HUES48 (cell line): ENCODE measurements at regions not wholly inside any gene's neighbourhood (a gene's known extent, or its start where the extent isn't known, plus 50 kb on each side); places are given as distances from the start of the nearest gene placed in this dataset.
"Not testable (repeated sequence)": the region's sequence is repeated elsewhere in the genome, so short reads cannot be mapped to it uniquely, and the experiment has no call there.

Experiments
- H3K27ac ChIP-seq: one replicate; pipeline ENCODE4 v1.7.0; 2013; ENCODE audit warnings: low read depth, low read length, inconsistent platforms
- H3K27me3 ChIP-seq: 2 replicates; pipeline ENCODE4 v1.6.1; 2013; ENCODE audit warnings: mild to moderate bottlenecking, low read length; ENCODE audit not compliant: control insufficient read depth, insufficient read depth
- H3K36me3 ChIP-seq: 2 replicates; pipeline ENCODE4 v1.6.1; 2013; ENCODE audit warnings: low read length; ENCODE audit not compliant: control insufficient read depth, insufficient read depth
- H3K4me1 ChIP-seq: 2 replicates; pipeline ENCODE4 v1.6.1; 2013; ENCODE audit warnings: mild to moderate bottlenecking, low read length; ENCODE audit not compliant: control insufficient read depth, insufficient read depth
- H3K4me3 ChIP-seq: 2 replicates; pipeline ENCODE4 v1.5.1; 2013; ENCODE audit warnings: mild to moderate bottlenecking, low read depth, low read length
- H3K9ac ChIP-seq: 2 replicates; pipeline ENCODE4 v1.6.1; 2013; ENCODE audit warnings: mild to moderate bottlenecking, low read depth, low read length, moderate library complexity
- H3K9me3 ChIP-seq: 2 replicates; pipeline ENCODE4 v1.6.1; 2013; ENCODE audit warnings: low read length; ENCODE audit not compliant: control insufficient read depth, insufficient read depth

- Histone ChIP-seq H3K36me3 (no peaks in the 10 kb centered on the region), H3K27ac (no peak overlapping the region), H3K4me1 (no peaks in the 10 kb centered on the region), H3K4me3 (no peak overlapping the region), H3K9me3 (0 out of 2 replicates have a peak, but pooled peaks cover 1% of the 10 kb centered on the region), H3K27me3 (no peaks in the 10 kb centered on the region), H3K9ac (no peak overlapping the region)
Measured at GRCh38 chr2:4765787-4766530, 926.2 kb upstream of the SOX11 start.

- H3K27ac ChIP-seq, result no peak overlapping the region
- no peaks in the 10 kb centered on the region for H3K9me3 ChIP-seq
- H3K4me3 ChIP-seq, result no peak overlapping the region
- no peak overlapping the region for H3K9ac ChIP-seq
- no peaks in the 10 kb centered on the region for H3K36me3 ChIP-seq
- H3K4me1 ChIP-seq, result no peaks in the 10 kb centered on the region
- H3K27me3 ChIP-seq, result no peaks in the 10 kb centered on the region
Measured at GRCh38 chr2:4775668-4776067, 916.5 kb upstream of the SOX11 start.

GRCh38 chr2:4780679-4781078 is 911.5 kb upstream of the SOX11 start:
- H3K27ac ChIP-seq, result no peak overlapping the region
- H3K9ac ChIP-seq, result no peak overlapping the region
- no peaks in the 10 kb centered on the region for H3K27me3 ChIP-seq
- H3K9me3 ChIP-seq, result no peaks in the 10 kb centered on the region
- H3K4me1 ChIP-seq, result no peaks in the 10 kb centered on the region
- no peak overlapping the region for H3K4me3 ChIP-seq
- no peaks in the 10 kb centered on the region for H3K36me3 ChIP-seq

- H3K4me1 ChIP-seq, result no peaks in the 10 kb centered on the region
- no peaks in the 10 kb centered on the region for H3K36me3 ChIP-seq
- no peaks in the 10 kb centered on the region for H3K27me3 ChIP-seq
- no peak overlapping the region for H3K4me3 ChIP-seq
- H3K9ac ChIP-seq, result no peak overlapping the region
- no peak overlapping the region for H3K27ac ChIP-seq
- H3K9me3 ChIP-seq, result peaks cover 9% of the 10 kb centered on the region
Measured at GRCh38 chr2:4782647-4783046, 909.5 kb upstream of the SOX11 start.

- H3K27me3 ChIP-seq, result no peaks in the 10 kb centered on the region
- H3K27ac ChIP-seq, result no peak overlapping the region
- H3K9me3 ChIP-seq, result peaks cover 27% of the 10 kb centered on the region
- H3K9ac ChIP-seq, result no peak overlapping the region
- H3K4me3 ChIP-seq, result no peak overlapping the region
- H3K36me3 ChIP-seq, result no peaks in the 10 kb centered on the region
- H3K4me1 ChIP-seq, result no peaks in the 10 kb centered on the region
Measured at GRCh38 chr2:4791488-4791887, 900.7 kb upstream of the SOX11 start.

- Histone ChIP-seq H3K9me3 (peaks cover 22% of the 10 kb centered on the region), H3K27ac (no peak overlapping the region), H3K27me3 (no peaks in the 10 kb centered on the region), H3K9ac (no peak overlapping the region), H3K36me3 (no peaks in the 10 kb centered on the region), H3K4me3 (no peak overlapping the region), H3K4me1 (no peaks in the 10 kb centered on the region)
Measured at GRCh38 chr2:4792126-4792525, 900.1 kb upstream of the SOX11 start.

GRCh38 chr2:4803396-4803795 is 888.8 kb upstream of the SOX11 start:
- H3K36me3 ChIP-seq, result no peaks in the 10 kb centered on the region

GRCh38 chr2:4814137-4814536 is 878.0 kb upstream of the SOX11 start:
- not testable (repeated sequence) for H3K27me3 ChIP-seq, H3K36me3 ChIP-seq, H3K4me1 ChIP-seq, H3K4me3 ChIP-seq, H3K9ac ChIP-seq, H3K27ac ChIP-seq
- H3K9me3 ChIP-seq, result peaks cover 37% of the 10 kb centered on the region

More at GRCh38 chr2:4803396-4803795, 888.8 kb upstream of the SOX11 start:
- Histone ChIP-seq H3K9ac (no peak overlapping the region), H3K27ac (no peak overlapping the region), H3K9me3 (no peaks in the 10 kb centered on the region), H3K4me3 (no peak overlapping the region), H3K27me3 (no peaks in the 10 kb centered on the region), H3K4me1 (no peaks in the 10 kb centered on the region)

GRCh38 chr2:4827836-4828235 is 864.3 kb upstream of the SOX11 start:
- Histone ChIP-seq H3K27me3 (no peaks in the 10 kb centered on the region), H3K36me3 (no peaks in the 10 kb centered on the region), H3K27ac (no peak overlapping the region), H3K4me3 (no peak overlapping the region), H3K9ac (no peak overlapping the region), H3K9me3 (no peaks in the 10 kb centered on the region), H3K4me1 (no peaks in the 10 kb centered on the region)

- Histone ChIP-seq H3K4me1 (no peaks in the 10 kb centered on the region), H3K9me3 (no peaks in the 10 kb centered on the region), H3K4me3 (no peak overlapping the region), H3K9ac (no peak overlapping the region), H3K27ac (no peak overlapping the region), H3K36me3 (no peaks in the 10 kb centered on the region), H3K27me3 (no peaks in the 10 kb centered on the region)
Measured at GRCh38 chr2:4828682-4829374, 863.4 kb upstream of the SOX11 start.

- Histone ChIP-seq H3K9me3 (peaks cover under 1% of the 10 kb centered on the region; the same call in 1 of the 2 replicates), H3K9ac (no peak overlapping the region), H3K4me3 (no peak overlapping the region), H3K27ac (no peak overlapping the region), H3K4me1 (no peaks in the 10 kb centered on the region), H3K36me3 (no peaks in the 10 kb centered on the region), H3K27me3 (no peaks in the 10 kb centered on the region)
Measured at GRCh38 chr2:4831751-4832150, 860.4 kb upstream of the SOX11 start.
